Type B pancreatic cell (in vitro differentiated cells): ENCODE measurements at regions not wholly inside any gene's neighbourhood (a gene's known extent, or its start where the extent isn't known, plus 50 kb on each side); places are given as distances from the start of the nearest gene placed in this dataset.

Experiments
- DNase-seq: peaks from one replicate; pipeline ENCODE4 v3.0.0; 2021; ENCODE audit warnings: mixed read lengths; ENCODE audit not compliant: unreplicated experiment; ENCODE audit errors: extremely low spot score
- H3K27ac Mint-ChIP-seq: 2 replicates; pipeline ENCODE4 v1.8.0; 2021; ENCODE audit warnings: mild to moderate bottlenecking, mixed read lengths
- H3K27me3 Mint-ChIP-seq: 2 replicates; pipeline ENCODE4 v1.8.0; 2021; ENCODE audit warnings: mixed read lengths
- H3K36me3 Mint-ChIP-seq: 2 replicates; pipeline ENCODE4 v1.8.0; 2021; ENCODE audit warnings: mixed read lengths
- H3K4me1 Mint-ChIP-seq: one replicate; pipeline ENCODE4 v1.8.0; 2021; ENCODE audit warnings: mixed read lengths; ENCODE audit not compliant: unreplicated experiment
- H3K4me3 Mint-ChIP-seq: 2 replicates; pipeline ENCODE4 v1.8.0; 2021; ENCODE audit warnings: mild to moderate bottlenecking, mixed read lengths
- H3K9me3 Mint-ChIP-seq: 2 replicates; pipeline ENCODE4 v1.8.0; 2021; ENCODE audit warnings: mixed read lengths
- CTCF ChIP-seq: fragments of 200-600 bp; sonication (generic); conservative IDR thresholded peaks from 2 replicates; pipeline ENCODE4 v1.5.0; 2021; ENCODE audit warnings: antibody characterized with exemption, mild to moderate bottlenecking

GRCh38 chr18:42231284-42231683 lies 276.2 kb downstream of the PIK3C3 start:
- H3K36me3 Mint-ChIP-seq = no peaks in the 10 kb centered on the region
- no peak overlapping the region for H3K4me3 Mint-ChIP-seq
- H3K27me3 Mint-ChIP-seq = no peaks in the 10 kb centered on the region
- no peak for TF ChIP-seq CTCF
- H3K9me3 Mint-ChIP-seq = no peaks in the 10 kb centered on the region
- H3K27ac Mint-ChIP-seq = no peak overlapping the region
- no peaks in the 10 kb centered on the region for H3K4me1 Mint-ChIP-seq
- no peak for DNase-seq

GRCh38 chr18:42231796-42232195 lies 276.8 kb downstream of the PIK3C3 start:
- Mint-ChIP-seq H3K27ac (no peak overlapping the region), H3K36me3 (no peaks in the 10 kb centered on the region), H3K9me3 (no peaks in the 10 kb centered on the region), H3K27me3 (no peaks in the 10 kb centered on the region), H3K4me1 (no peaks in the 10 kb centered on the region), H3K4me3 (no peak overlapping the region)
- no peak for TF ChIP-seq CTCF
- no peak for DNase-seq

GRCh38 chr18:42233908-42234307 lies 278.9 kb downstream of the PIK3C3 start:
- Mint-ChIP-seq H3K27me3 (no peaks in the 10 kb centered on the region), H3K27ac (no peak overlapping the region), H3K4me1 (no peaks in the 10 kb centered on the region), H3K36me3 (no peaks in the 10 kb centered on the region), H3K9me3 (peaks cover 6% of the 10 kb centered on the region), H3K4me3 (no peak overlapping the region)
- no peak for DNase-seq
- TF ChIP-seq CTCF = no peak

GRCh38 chr18:42242758-42243157 lies 287.7 kb downstream of the PIK3C3 start:
- DNase-seq = no peak
- H3K36me3 Mint-ChIP-seq = no peaks in the 10 kb centered on the region
- H3K4me1 Mint-ChIP-seq = peaks cover 8% of the 10 kb centered on the region
- H3K9me3 Mint-ChIP-seq = peaks cover 10% of the 10 kb centered on the region
- no peak for TF ChIP-seq CTCF
- no peak overlapping the region for H3K27ac Mint-ChIP-seq
- H3K27me3 Mint-ChIP-seq = no peaks in the 10 kb centered on the region
- no peak overlapping the region for H3K4me3 Mint-ChIP-seq

- H3K27me3 Mint-ChIP-seq = no peaks in the 10 kb centered on the region
- H3K4me1 Mint-ChIP-seq = peaks cover 8% of the 10 kb centered on the region
- H3K4me3 Mint-ChIP-seq = no peak overlapping the region
- H3K27ac Mint-ChIP-seq = no peak overlapping the region
- DNase-seq = no peak
- no peak for TF ChIP-seq CTCF
- no peaks in the 10 kb centered on the region for H3K9me3 Mint-ChIP-seq
- no peaks in the 10 kb centered on the region for H3K36me3 Mint-ChIP-seq
Observed at GRCh38 chr18:42245137-42245536, 290.1 kb downstream of the PIK3C3 start.
